ENCODE measurements at regions not wholly inside any gene's neighbourhood (a gene's known extent, or its start where the extent isn't known, plus 50 kb on each side); places are given as distances from the start of the nearest gene placed in this dataset.
A peak's percentile ranks its signal among the peaks of the same experiment; 100 is the strongest.

DNA sequence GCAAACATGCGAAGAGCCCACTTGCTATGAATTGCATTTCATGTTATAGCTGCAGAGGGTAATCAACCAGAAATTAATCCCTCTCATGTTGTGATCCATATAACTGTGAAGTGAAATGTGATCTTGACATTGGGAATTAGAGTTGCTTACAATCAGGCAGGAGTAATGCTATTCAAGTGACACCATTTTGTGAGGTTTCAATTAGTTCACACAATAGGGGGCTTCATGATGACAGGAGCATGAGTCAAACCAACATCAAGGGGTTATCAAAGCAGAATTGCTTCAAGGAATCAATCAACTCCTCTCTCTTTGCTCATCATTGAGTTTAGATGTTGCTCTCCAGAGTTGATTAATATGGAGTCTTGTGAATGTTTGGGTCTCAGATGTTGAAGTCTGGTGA lies 1585.2 kb upstream of the TENM4 start:
- no peak for TF ChIP-seq POLR2A (IDR thresholded peaks at IDR 0.05)
- TF ChIP-seq, protein P1, sequence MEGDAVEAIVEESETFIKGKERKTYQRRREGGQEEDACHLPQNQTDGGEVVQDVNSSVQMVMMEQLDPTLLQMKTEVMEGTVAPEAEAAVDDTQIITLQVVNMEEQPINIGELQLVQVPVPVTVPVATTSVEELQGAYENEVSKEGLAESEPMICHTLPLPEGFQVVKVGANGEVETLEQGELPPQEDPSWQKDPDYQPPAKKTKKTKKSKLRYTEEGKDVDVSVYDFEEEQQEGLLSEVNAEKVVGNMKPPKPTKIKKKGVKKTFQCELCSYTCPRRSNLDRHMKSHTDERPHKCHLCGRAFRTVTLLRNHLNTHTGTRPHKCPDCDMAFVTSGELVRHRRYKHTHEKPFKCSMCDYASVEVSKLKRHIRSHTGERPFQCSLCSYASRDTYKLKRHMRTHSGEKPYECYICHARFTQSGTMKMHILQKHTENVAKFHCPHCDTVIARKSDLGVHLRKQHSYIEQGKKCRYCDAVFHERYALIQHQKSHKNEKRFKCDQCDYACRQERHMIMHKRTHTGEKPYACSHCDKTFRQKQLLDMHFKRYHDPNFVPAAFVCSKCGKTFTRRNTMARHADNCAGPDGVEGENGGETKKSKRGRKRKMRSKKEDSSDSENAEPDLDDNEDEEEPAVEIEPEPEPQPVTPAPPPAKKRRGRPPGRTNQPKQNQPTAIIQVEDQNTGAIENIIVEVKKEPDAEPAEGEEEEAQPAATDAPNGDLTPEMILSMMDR (IDR thresholded peaks at IDR 0.05) = no peak
- 88 to 99% (median 97%) methylated on average over 1 of the region's 1 CpG for WGBS, 4 donors
- intact Hi-C loops (cut with DNase I) = no loop called here
- Histone ChIP-seq H3K4me3 (no peak overlapping the region), H3K27me3 (no peaks in the 10 kb centered on the region), H3K36me3 (no peaks in the 10 kb centered on the region), H3K27ac (no peak overlapping the region), H3K4me1 (no peaks in the 10 kb centered on the region), H3K9me3 (peaks cover 0 to 1% (median 0%) of the 10 kb centered on the region in 12 donors)
- DNase-seq (no peak), ATAC-seq (no peak)

DNA sequence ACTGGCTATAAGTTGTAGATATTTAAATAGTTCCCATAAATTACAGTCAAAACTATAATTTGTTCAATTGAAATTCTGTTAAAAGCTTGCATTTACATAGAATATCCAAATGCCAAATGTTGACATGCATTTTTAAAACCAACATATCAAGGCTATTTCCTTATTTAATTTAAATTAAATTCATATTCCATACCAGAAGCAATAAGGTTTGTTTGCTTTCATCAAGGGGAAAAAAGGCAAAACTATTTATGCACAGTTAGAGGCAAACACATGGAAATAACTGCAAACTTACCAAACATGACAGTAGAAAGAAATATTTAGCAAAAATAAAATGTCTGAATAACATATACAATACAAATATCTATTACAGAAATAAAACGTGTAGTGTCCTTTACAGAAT lies 1581.2 kb upstream of the TENM4 start:
- ATAC-seq = no peak
- no peaks in the 10 kb centered on the region for H3K27me3 ChIP-seq
- intact Hi-C loops (cut with DNase I) = no loop called here
- no peaks in the 10 kb centered on the region for H3K9me3 ChIP-seq
- no peak for DNase-seq
- no peak for TF ChIP-seq POLR2A (IDR thresholded peaks at IDR 0.05)
- TF ChIP-seq, protein P1 (IDR thresholded peaks at IDR 0.05) = no peak
- WGBS, 4 donors = 70 to 81% (median 78%) methylated on average over 1 of the region's 1 CpG
- H3K36me3 ChIP-seq = no peaks in the 10 kb centered on the region
- no peak overlapping the region for H3K4me3 ChIP-seq
- H3K27ac ChIP-seq = no peak overlapping the region
- H3K4me1 ChIP-seq = no peaks in the 10 kb centered on the region

GRCh38 chr11:81010631-81011030 lies 1569.8 kb upstream of the TENM4 start:
- Histone ChIP-seq H3K27me3 (no peaks in the 10 kb centered on the region), H3K36me3 (no peaks in the 10 kb centered on the region), H3K4me3 (no peak overlapping the region), H3K4me1 (no peaks in the 10 kb centered on the region), H3K9me3 (peaks cover 0 to 22% (median 0%) of the 10 kb centered on the region in 12 donors), H3K27ac (no peak overlapping the region)
- intact Hi-C loops (cut with DNase I) = no loop called here
- TF ChIP-seq, protein P1 (IDR thresholded peaks at IDR 0.05) = no peak
- TF ChIP-seq POLR2A (IDR thresholded peaks at IDR 0.05) = no peak
- no peak for ATAC-seq
- 57 to 63% (median 61%) methylated on average over 3 of the region's 3 CpGs for WGBS, 4 donors
- DNase-seq = no peak

GRCh38 chr11:81007046-81007445 lies 1566.2 kb upstream of the TENM4 start:
- Histone ChIP-seq H3K4me3 (no peak overlapping the region), H3K4me1 (no peaks in the 10 kb centered on the region), H3K9me3 (peaks cover 0 to 13% (median 0%) of the 10 kb centered on the region in 12 donors), H3K27me3 (no peaks in the 10 kb centered on the region), H3K27ac (no peak overlapping the region), H3K36me3 (no peaks in the 10 kb centered on the region)
- WGBS, 4 donors = 18 to 27% (median 21%) methylated on average over 2 of the region's 2 CpGs
- intact Hi-C loops (cut with DNase I) = no loop called here
- ATAC-seq = no peak
- TF ChIP-seq, protein P1 (IDR thresholded peaks at IDR 0.05) = peak in 4 of 12 donors; percentile 22 to 37 (median 27)
- no peak for TF ChIP-seq POLR2A (IDR thresholded peaks at IDR 0.05)
- DNase-seq = no peak

All from heart left ventricle (tissue), 16 donors.